Stomach (tissue), 8 donors: ENCODE measurements at regions not wholly inside any gene's neighbourhood (a gene's known extent, or its start where the extent isn't known, plus 50 kb on each side); places are given as distances from the start of the nearest gene placed in this dataset.

ENCODE experiments used
- DNase-seq, 2 donors: peaks; one replicate each; pipeline versions ENCODE4 v3.0.0 to v3.0.0-alpha.2; 2013 to 2019
- H3K27ac ChIP-seq, 5 donors: fragments of 200-600 bp in 4 of 5; sonication (generic) in 4 of 5; one replicate each; pipeline ENCODE4 v1.5.1; 2013 to 2019; ENCODE audit warnings: mild to moderate bottlenecking in 1 of 5, moderate library complexity in 1 of 5
- H3K27me3 ChIP-seq, 3 donors: fragments of 200-600 bp; sonication (generic); one replicate each; pipeline ENCODE4 v1.5.1; 2017 to 2019; ENCODE audit warnings: mixed run types in 1 of 3
- H3K36me3 ChIP-seq, 4 donors: fragments of 200-600 bp; sonication (generic); 1 replicate in 3 of 4; 2 replicates in 1 of 4; pipeline ENCODE4 v1.5.1; 2016 to 2019
- H3K4me1 ChIP-seq, 4 donors: fragments of 200-600 bp; sonication (generic); one replicate each; pipeline ENCODE4 v1.5.1; 2016 to 2019
- H3K4me3 ChIP-seq, 4 donors: fragments of 200-600 bp; sonication (generic) in 3 of 4; one replicate each; pipeline ENCODE4 v1.5.1; 2016 to 2019; ENCODE audit warnings: mild to moderate bottlenecking in 1 of 4
- H3K9me3 ChIP-seq, 4 donors: fragments of 200-600 bp; sonication (generic); one replicate each; pipeline ENCODE4 v1.5.1; 2016 to 2019
- CTCF ChIP-seq, 7 experiments: fragments of 450-650 bp in 4 of 7; fragments of 200-600 bp in 3 of 7; sonication (generic) in 3 of 7; IDR thresholded peaks; one replicate each; pipeline ENCODE4 v1.5.1; 2016 to 2019; ENCODE audit warnings: antibody characterized with exemption in 7 of 7, control low read depth in 2 of 7, mild to moderate bottlenecking in 1 of 7
- EP300 ChIP-seq: sonication (generic); formaldehyde crosslinking; IDR thresholded peaks from one replicate; pipeline ENCODE4 v1.6.1; 2017; ENCODE audit warnings: antibody characterized with exemption
- POLR2A ChIP-seq, 4 donors: fragments of 450-650 bp; IDR thresholded peaks; one replicate each; pipeline ENCODE4 v1.6.1; 2016; ENCODE audit warnings: antibody characterized with exemption in 4 of 4, control low read depth in 2 of 4, mild to moderate bottlenecking in 1 of 4, moderate library complexity in 1 of 4
- POLR2AphosphoS5 ChIP-seq, 3 donors: sonication (generic); formaldehyde crosslinking; IDR thresholded peaks; one replicate each; pipeline ENCODE4 v1.6.1; 2016; ENCODE audit warnings: antibody characterized with exemption in 3 of 3
- WGBS, 5 donors: extraction: QIAGEN DNeasy Blood & Tissue Kit in 3 of 5; methylation state at CpG; one replicate each; pipeline versions ENCODE4 v1.1.5 to v1.1.7; 2013 to 2018; 5-methylcytosine and 5-hydroxymethylcytosine counted together
- intact Hi-C: fragments of 100-400 bp; cut with DNase I; formaldehyde crosslinking; loops from one replicate; pipeline ENCODE4 v1.15.1; 2023; ENCODE audit warnings: low total_unique reads
- donor health status: healthy with polysubstance abuse.
- donor health status: Bipolar disorder and iron deficiency.
- donor health status: healthy.

- Histone ChIP-seq H3K4me1 (peaks cover 8 to 15% (median 13%) of the 10 kb centered on the region in 4 donors), H3K27ac (no peak overlapping the region), H3K4me3 (no peak overlapping the region), H3K27me3 (no peaks in the 10 kb centered on the region), H3K36me3 (no peaks in the 10 kb centered on the region), H3K9me3 (no peaks in the 10 kb centered on the region)
- intact Hi-C loops = no loop called here
- WGBS, 5 donors = 72 to 88% (median 77%) methylated on average over 3 of the region's 3 CpGs
- no peak for DNase-seq
- TF ChIP-seq EP300 = no peak
- TF ChIP-seq CTCF (IDR thresholded peaks at IDR 0.05) = no peak
- no peak for TF ChIP-seq POLR2AphosphoS5 (IDR thresholded peaks at IDR 0.05)
- TF ChIP-seq POLR2A (IDR thresholded peaks at IDR 0.05) = no peak
These were observed 85.4 kb downstream of the TOMM20 start for GRCh38 chr1:235043234-235043633.

GRCh38 chr1:235038701-235039100 lies 89.9 kb downstream of the TOMM20 start:
- no peak for DNase-seq
- no peak for TF ChIP-seq POLR2AphosphoS5 (IDR thresholded peaks at IDR 0.05)
- no peak for TF ChIP-seq CTCF (IDR thresholded peaks at IDR 0.05)
- TF ChIP-seq POLR2A (IDR thresholded peaks at IDR 0.05) = no peak
- no peak for TF ChIP-seq EP300
- Histone ChIP-seq H3K27me3 (no peaks in the 10 kb centered on the region), H3K36me3 (no peaks in the 10 kb centered on the region), H3K4me1 (no peaks in the 10 kb centered on the region), H3K4me3 (no peak overlapping the region), H3K27ac (no peak overlapping the region), H3K9me3 (no peaks in the 10 kb centered on the region)
- intact Hi-C loops = no loop called here
- 89 to 96% (median 94%) methylated on average over 2 of the region's 2 CpGs for WGBS, 5 donors

- Histone ChIP-seq H3K4me1 (no peaks in the 10 kb centered on the region), H3K4me3 (no peak overlapping the region), H3K9me3 (no peaks in the 10 kb centered on the region), H3K27me3 (no peaks in the 10 kb centered on the region), H3K36me3 (no peaks in the 10 kb centered on the region), H3K27ac (no peak overlapping the region)
- intact Hi-C loops = no loop called here
- no peak for DNase-seq
- WGBS, 5 donors = 94 to 99% (median 96%) methylated on average over 2 of the region's 2 CpGs
- TF ChIP-seq POLR2A (IDR thresholded peaks at IDR 0.05) (no peak), EP300 (no peak), POLR2AphosphoS5 (IDR thresholded peaks at IDR 0.05) (no peak), CTCF (IDR thresholded peaks at IDR 0.05) (no peak)
These were observed 92.7 kb downstream of the TOMM20 start for GRCh38 chr1:235035928-235036327.

- 84 to 99% (median 90%) methylated on average over 7 of the region's 7 CpGs for WGBS, 5 donors
- DNase-seq = no peak
- Histone ChIP-seq H3K9me3 (peaks cover 0 to 3% (median 0%) of the 10 kb centered on the region in 4 donors), H3K36me3 (no peaks in the 10 kb centered on the region), H3K27ac (no peak overlapping the region), H3K4me1 (no peaks in the 10 kb centered on the region), H3K4me3 (no peak overlapping the region), H3K27me3 (no peaks in the 10 kb centered on the region)
- no peak for TF ChIP-seq EP300
- TF ChIP-seq CTCF (IDR thresholded peaks at IDR 0.05) = no peak
- no peak for TF ChIP-seq POLR2A (IDR thresholded peaks at IDR 0.05)
- no peak for TF ChIP-seq POLR2AphosphoS5 (IDR thresholded peaks at IDR 0.05)
- intact Hi-C loops = no loop called here
These were observed 97.6 kb downstream of the TOMM20 start for GRCh38 chr1:235030919-235031596.
